ENCODE measurements at regions not wholly inside any gene's neighbourhood (a gene's known extent, or its start where the extent isn't known, plus 50 kb on each side); places are given as distances from the start of the nearest gene placed in this dataset.
"Not testable (repeated sequence)": the region's sequence is repeated elsewhere in the genome, so short reads cannot be mapped to it uniquely, and the experiment has no call there.

DNA sequence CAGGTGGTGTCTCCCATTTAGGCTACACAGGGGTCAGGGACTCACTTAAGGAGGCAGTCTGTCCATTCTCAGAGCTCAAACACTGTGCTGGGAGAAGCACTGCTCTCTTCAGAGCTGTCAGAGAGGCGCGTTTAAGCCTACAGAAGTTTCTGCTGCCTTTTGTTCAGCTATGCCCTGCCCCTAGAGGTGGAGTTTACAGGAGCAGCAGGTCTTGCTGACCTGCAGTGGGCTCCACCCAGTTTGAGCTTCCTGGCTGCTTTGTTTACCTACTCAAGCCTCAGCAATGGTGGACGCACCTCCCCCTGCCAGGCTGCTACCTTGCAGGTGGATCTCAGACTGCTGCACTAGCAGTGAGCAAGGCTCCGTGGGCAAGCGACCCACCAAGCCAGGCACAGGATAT lies 260.1 kb downstream of the MEF2C start:
- DNase-seq; H3K36me3 ChIP-seq (ENCODE audit: control insufficient read depth, insufficient read depth, low read length); H3K4me1 ChIP-seq (ENCODE audit: control insufficient read depth, insufficient read depth, low read length, poor library complexity, severe bottlenecking); H3K27me3 ChIP-seq (replicated peaks; ENCODE audit: control insufficient read depth, insufficient read depth, low read length, poor library complexity, severe bottlenecking); H3K27ac ChIP-seq (ENCODE audit: insufficient read depth, low read length, poor library complexity, severe bottlenecking); H3K4me3 ChIP-seq (ENCODE audit: insufficient read depth, low read depth, low read length, poor library complexity, severe bottlenecking); H3K9me3 ChIP-seq (ENCODE audit: control insufficient read depth, low read length): not testable (repeated sequence)

DNA sequence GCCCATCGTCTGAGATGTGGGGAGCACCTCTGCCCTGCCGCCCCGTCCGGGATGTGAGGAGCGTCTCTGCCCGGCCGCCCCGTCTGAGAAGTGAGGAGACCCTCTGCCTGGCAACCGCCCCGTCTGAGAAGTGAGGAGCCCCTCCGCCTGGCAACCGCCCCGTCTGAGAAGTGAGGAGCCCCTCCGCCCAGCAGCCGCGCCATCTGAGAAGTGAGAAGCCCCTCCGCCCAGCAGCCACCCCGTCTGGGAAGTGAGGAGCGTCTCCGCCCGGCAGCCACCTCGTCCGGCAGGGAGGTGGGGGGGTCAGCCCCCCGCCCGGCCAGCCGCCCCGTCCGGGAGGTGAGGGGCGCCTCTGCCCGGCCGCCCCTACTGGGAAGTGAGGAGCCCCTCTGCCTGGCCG lies 267.2 kb downstream of the MEF2C start:
- not testable (repeated sequence) for DNase-seq; H3K36me3 ChIP-seq (ENCODE audit: control insufficient read depth, insufficient read depth, low read length); H3K4me1 ChIP-seq (ENCODE audit: control insufficient read depth, insufficient read depth, low read length, poor library complexity, severe bottlenecking); H3K4me3 ChIP-seq (ENCODE audit: insufficient read depth, low read depth, low read length, poor library complexity, severe bottlenecking); H3K9me3 ChIP-seq (ENCODE audit: control insufficient read depth, low read length); H3K27me3 ChIP-seq (replicated peaks; ENCODE audit: control insufficient read depth, insufficient read depth, low read length, poor library complexity, severe bottlenecking); H3K27ac ChIP-seq (ENCODE audit: insufficient read depth, low read length, poor library complexity, severe bottlenecking)

DNA sequence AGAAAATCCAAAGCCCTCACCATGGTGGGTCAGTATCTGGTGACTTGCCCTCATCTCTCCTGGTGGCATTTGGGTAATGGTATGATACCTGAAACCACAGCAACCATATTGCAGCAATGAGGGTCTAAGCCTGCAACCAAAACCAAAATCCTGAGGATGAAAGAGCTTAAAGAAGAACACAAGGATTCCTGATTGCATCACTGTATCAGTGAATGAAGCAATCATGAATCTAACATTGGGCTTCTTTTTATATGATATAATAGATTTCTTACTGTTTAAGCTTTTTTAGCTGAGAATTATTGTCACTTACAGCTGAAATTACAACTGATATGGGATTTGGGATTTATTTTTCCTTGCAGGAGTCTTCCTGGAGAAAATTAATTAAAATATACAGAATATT lies 269.9 kb downstream of the MEF2C start:
- H3K4me1 ChIP-seq (ENCODE audit: control insufficient read depth, insufficient read depth, low read length, poor library complexity, severe bottlenecking): no peaks in the 10 kb centered on the region

DNA sequence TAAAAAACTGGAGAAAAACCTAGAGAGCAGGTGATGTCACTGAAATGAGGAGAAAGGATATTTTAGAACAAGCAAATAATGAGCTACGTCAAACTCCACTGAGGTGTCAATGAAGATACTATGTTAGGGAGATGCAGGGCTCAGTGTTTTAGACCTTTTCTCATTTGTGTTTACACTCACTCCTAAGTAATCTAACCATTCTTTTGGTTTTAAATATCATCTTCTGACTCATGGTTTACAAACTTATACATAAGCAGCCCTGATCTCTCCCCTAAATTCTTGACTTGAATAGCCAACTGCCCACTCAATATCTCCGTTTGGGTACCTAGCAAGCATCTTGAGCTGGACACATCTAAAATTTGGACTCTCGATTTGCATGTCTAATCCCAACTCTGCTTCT lies 272.4 kb downstream of the MEF2C start:
- Histone ChIP-seq H3K9me3 (ENCODE audit: control insufficient read depth, low read length) (no peaks in the 10 kb centered on the region), H3K4me3 (ENCODE audit: insufficient read depth, low read depth, low read length, poor library complexity, severe bottlenecking) (no peak overlapping the region)
- DNase-seq: no peak

More for the DNA sequence above, 269.9 kb downstream of the MEF2C start:
- Histone ChIP-seq H3K27me3 (replicated peaks; ENCODE audit: control insufficient read depth, insufficient read depth, low read length, poor library complexity, severe bottlenecking) (no peaks in the 10 kb centered on the region), H3K36me3 (ENCODE audit: control insufficient read depth, insufficient read depth, low read length) (no peaks in the 10 kb centered on the region), H3K9me3 (ENCODE audit: control insufficient read depth, low read length) (no peaks in the 10 kb centered on the region), H3K27ac (ENCODE audit: insufficient read depth, low read length, poor library complexity, severe bottlenecking) (no peak overlapping the region), H3K4me3 (ENCODE audit: insufficient read depth, low read depth, low read length, poor library complexity, severe bottlenecking) (no peak overlapping the region)
- DNase-seq: no peak

DNA sequence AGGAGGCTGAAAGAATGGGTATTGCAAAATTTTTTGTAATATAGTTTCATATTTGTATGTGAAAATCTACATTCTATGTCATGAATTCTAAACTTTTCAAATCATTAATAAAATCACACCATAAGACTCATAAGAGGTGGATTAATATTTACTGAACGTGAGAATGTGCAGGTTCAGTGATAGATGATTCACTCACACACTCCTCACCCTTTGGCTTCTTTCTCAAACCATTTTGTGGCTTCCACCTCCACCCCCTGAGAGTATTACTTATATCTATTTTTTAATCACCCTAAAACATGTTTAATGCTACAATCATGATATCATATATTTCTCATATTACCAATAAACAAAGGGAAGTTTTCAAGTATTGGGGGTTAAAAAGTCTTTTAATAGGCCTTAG lies 275.5 kb downstream of the MEF2C start:
- H3K27me3 ChIP-seq (replicated peaks; ENCODE audit: control insufficient read depth, insufficient read depth, low read length, poor library complexity, severe bottlenecking): no peaks in the 10 kb centered on the region
- H3K9me3 ChIP-seq (ENCODE audit: control insufficient read depth, low read length): no peaks in the 10 kb centered on the region
- H3K4me1 ChIP-seq (ENCODE audit: control insufficient read depth, insufficient read depth, low read length, poor library complexity, severe bottlenecking): no peaks in the 10 kb centered on the region
- no peak for DNase-seq
- H3K36me3 ChIP-seq (ENCODE audit: control insufficient read depth, insufficient read depth, low read length): no peaks in the 10 kb centered on the region
- no peak overlapping the region for H3K27ac ChIP-seq (ENCODE audit: insufficient read depth, low read length, poor library complexity, severe bottlenecking)
- H3K4me3 ChIP-seq (ENCODE audit: insufficient read depth, low read depth, low read length, poor library complexity, severe bottlenecking): no peak overlapping the region

More for the DNA sequence above, 272.4 kb downstream of the MEF2C start:
- no peaks in the 10 kb centered on the region for H3K27me3 ChIP-seq (replicated peaks; ENCODE audit: control insufficient read depth, insufficient read depth, low read length, poor library complexity, severe bottlenecking)
- H3K36me3 ChIP-seq (ENCODE audit: control insufficient read depth, insufficient read depth, low read length): no peaks in the 10 kb centered on the region
- H3K4me1 ChIP-seq (ENCODE audit: control insufficient read depth, insufficient read depth, low read length, poor library complexity, severe bottlenecking): no peaks in the 10 kb centered on the region
- no peak overlapping the region for H3K27ac ChIP-seq (ENCODE audit: insufficient read depth, low read length, poor library complexity, severe bottlenecking)

DNA sequence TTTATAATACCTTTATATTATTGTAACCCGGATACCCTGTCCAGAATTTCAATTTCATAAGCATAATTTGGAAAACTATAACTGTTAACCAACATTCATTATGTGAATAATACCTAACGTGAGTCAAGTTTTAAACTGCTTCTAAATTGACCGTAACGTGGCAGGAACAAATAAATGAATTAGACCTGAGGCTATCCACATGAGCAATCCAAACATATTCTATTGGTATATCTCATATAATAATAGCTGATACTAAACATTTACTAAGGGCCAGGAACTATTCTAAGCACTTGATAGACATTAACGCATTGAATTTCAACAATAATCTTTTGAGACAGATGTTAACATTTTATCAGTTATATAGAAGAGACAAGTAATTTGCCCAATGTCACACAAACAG lies 276.4 kb downstream of the MEF2C start:
- no peaks in the 10 kb centered on the region for H3K4me1 ChIP-seq (ENCODE audit: control insufficient read depth, insufficient read depth, low read length, poor library complexity, severe bottlenecking)
- no peaks in the 10 kb centered on the region for H3K36me3 ChIP-seq (ENCODE audit: control insufficient read depth, insufficient read depth, low read length)
- H3K27ac ChIP-seq (ENCODE audit: insufficient read depth, low read length, poor library complexity, severe bottlenecking): no peak overlapping the region
- H3K4me3 ChIP-seq (ENCODE audit: insufficient read depth, low read depth, low read length, poor library complexity, severe bottlenecking): no peak overlapping the region
- H3K27me3 ChIP-seq (replicated peaks; ENCODE audit: control insufficient read depth, insufficient read depth, low read length, poor library complexity, severe bottlenecking): no peaks in the 10 kb centered on the region
- DNase-seq: no peak
- H3K9me3 ChIP-seq (ENCODE audit: control insufficient read depth, low read length): no peaks in the 10 kb centered on the region

DNA sequence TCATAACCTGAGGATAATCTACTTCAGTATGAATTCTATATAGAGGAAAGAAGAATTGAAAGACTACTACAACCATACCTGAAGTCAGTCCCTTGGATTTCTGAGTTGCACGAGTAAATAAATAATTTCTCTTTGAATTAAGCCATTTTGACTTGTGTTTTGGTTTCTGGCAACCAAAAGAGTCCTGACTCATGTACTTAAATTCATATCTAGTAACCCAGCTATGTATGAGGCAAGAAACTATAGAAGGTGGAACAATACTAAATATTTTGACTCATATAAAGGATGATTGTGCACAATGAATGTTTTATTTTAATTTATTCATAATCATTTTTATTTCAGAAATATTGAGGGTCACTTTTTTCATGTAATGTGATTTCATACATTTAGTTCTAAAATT lies 276.8 kb downstream of the MEF2C start:
- no peak for DNase-seq
- H3K4me3 ChIP-seq (ENCODE audit: insufficient read depth, low read depth, low read length, poor library complexity, severe bottlenecking): no peak overlapping the region
- H3K27ac ChIP-seq (ENCODE audit: insufficient read depth, low read length, poor library complexity, severe bottlenecking): no peak overlapping the region
- no peaks in the 10 kb centered on the region for H3K9me3 ChIP-seq (ENCODE audit: control insufficient read depth, low read length)
- no peaks in the 10 kb centered on the region for H3K36me3 ChIP-seq (ENCODE audit: control insufficient read depth, insufficient read depth, low read length)
- H3K4me1 ChIP-seq (ENCODE audit: control insufficient read depth, insufficient read depth, low read length, poor library complexity, severe bottlenecking): no peaks in the 10 kb centered on the region
- no peaks in the 10 kb centered on the region for H3K27me3 ChIP-seq (replicated peaks; ENCODE audit: control insufficient read depth, insufficient read depth, low read length, poor library complexity, severe bottlenecking)

DNA sequence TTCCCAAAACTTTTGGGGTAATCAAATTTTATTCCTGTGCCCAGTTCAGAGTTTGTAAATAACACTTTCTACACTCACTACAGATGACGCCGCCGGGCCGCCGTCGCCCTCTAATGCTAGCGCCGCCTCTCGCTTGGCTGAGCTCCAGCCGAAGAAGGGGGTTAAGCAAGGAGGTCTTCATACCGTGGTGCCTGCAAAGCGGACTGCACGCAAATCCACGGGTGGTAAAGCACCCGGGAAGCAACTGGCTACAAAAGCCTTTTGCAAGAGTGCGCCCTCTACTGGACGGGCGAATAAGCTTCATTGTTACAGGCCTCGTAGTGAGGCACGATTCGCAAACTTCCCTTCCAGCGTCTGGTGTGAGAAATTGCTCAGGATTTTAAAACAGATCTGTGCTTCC lies 280.4 kb downstream of the MEF2C start:
- H3K4me1 ChIP-seq (ENCODE audit: control insufficient read depth, insufficient read depth, low read length, poor library complexity, severe bottlenecking): no peaks in the 10 kb centered on the region
- H3K27ac ChIP-seq (ENCODE audit: insufficient read depth, low read length, poor library complexity, severe bottlenecking): no peak overlapping the region
- no peak for DNase-seq
- no peaks in the 10 kb centered on the region for H3K27me3 ChIP-seq (replicated peaks; ENCODE audit: control insufficient read depth, insufficient read depth, low read length, poor library complexity, severe bottlenecking)
- H3K4me3 ChIP-seq (ENCODE audit: insufficient read depth, low read depth, low read length, poor library complexity, severe bottlenecking): no peak overlapping the region
- H3K36me3 ChIP-seq (ENCODE audit: control insufficient read depth, insufficient read depth, low read length): no peaks in the 10 kb centered on the region
- H3K9me3 ChIP-seq (ENCODE audit: control insufficient read depth, low read length): no peaks in the 10 kb centered on the region

DNA sequence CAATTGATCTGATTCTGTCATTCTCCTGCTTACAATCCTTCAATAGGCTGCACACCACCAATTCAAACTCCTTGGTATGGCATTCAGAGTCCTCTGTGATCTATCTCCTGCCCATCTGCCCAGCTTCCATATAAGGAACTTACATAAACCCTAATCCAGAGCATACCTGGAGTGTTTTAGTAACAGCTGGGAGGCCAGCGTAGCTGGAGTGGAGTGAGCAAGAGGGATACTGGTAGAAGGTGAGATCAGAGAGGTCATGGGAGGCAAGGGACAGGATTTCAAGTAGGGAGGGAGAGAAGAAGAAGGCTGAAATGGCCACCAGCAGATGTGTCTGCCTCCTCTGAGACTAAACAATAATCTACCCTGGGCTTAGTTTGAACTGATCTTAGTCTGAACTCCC lies 288.5 kb downstream of the MEF2C start:
- H3K4me3 ChIP-seq (ENCODE audit: insufficient read depth, low read depth, low read length, poor library complexity, severe bottlenecking): no peak overlapping the region
- no peaks in the 10 kb centered on the region for H3K9me3 ChIP-seq (ENCODE audit: control insufficient read depth, low read length)
- no peaks in the 10 kb centered on the region for H3K27me3 ChIP-seq (replicated peaks; ENCODE audit: control insufficient read depth, insufficient read depth, low read length, poor library complexity, severe bottlenecking)
- no peaks in the 10 kb centered on the region for H3K4me1 ChIP-seq (ENCODE audit: control insufficient read depth, insufficient read depth, low read length, poor library complexity, severe bottlenecking)
- no peak overlapping the region for H3K27ac ChIP-seq (ENCODE audit: insufficient read depth, low read length, poor library complexity, severe bottlenecking)
- H3K36me3 ChIP-seq (ENCODE audit: control insufficient read depth, insufficient read depth, low read length): no peaks in the 10 kb centered on the region
- no peak for DNase-seq

DNA sequence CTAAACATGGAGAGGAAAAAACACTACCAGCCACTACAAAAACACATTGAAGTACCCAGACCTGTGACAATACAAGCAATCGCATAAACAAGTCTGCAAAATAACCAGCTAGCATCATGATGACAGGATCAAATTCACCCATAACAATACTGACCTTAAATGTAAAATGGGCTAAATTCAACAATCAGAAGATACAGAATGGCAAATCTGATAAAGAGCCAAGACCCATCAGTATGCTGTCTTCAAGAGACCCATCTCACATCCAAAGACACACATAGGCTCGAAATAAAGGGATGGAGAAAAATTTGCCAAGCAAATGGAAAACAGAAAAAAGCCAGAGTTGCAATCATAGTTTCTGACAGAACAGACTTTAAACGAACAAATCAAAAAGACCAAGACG lies 294.4 kb downstream of the MEF2C start:
- Histone ChIP-seq H3K27ac (ENCODE audit: insufficient read depth, low read length, poor library complexity, severe bottlenecking) (no peak overlapping the region), H3K4me3 (ENCODE audit: insufficient read depth, low read depth, low read length, poor library complexity, severe bottlenecking) (no peak overlapping the region), H3K36me3 (ENCODE audit: control insufficient read depth, insufficient read depth, low read length) (no peaks in the 10 kb centered on the region), H3K27me3 (replicated peaks; ENCODE audit: control insufficient read depth, insufficient read depth, low read length, poor library complexity, severe bottlenecking) (no peaks in the 10 kb centered on the region), H3K4me1 (ENCODE audit: control insufficient read depth, insufficient read depth, low read length, poor library complexity, severe bottlenecking) (no peaks in the 10 kb centered on the region), H3K9me3 (ENCODE audit: control insufficient read depth, low read length) (no peaks in the 10 kb centered on the region)
- DNase-seq: no peak

DNA sequence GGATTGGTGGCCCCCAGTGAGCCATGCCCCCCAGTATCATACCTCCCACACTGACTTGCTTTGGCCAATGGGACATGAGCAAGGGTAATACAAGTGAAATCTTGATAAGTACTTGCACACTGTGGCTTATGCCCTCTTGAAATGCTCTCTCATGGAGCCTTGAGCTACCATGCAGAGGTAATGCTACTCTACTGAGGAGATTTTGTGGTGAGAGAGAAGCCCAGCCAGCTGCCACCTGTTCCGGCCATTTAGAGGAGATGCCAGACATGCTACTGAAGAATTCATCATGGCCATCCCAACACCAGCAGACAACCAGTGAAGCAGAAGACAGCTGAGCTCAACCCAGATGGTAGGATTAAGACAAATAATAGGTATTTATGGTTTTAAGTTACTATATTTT lies 299.5 kb downstream of the MEF2C start:
- Histone ChIP-seq H3K27me3 (replicated peaks; ENCODE audit: control insufficient read depth, insufficient read depth, low read length, poor library complexity, severe bottlenecking) (no peaks in the 10 kb centered on the region), H3K4me1 (ENCODE audit: control insufficient read depth, insufficient read depth, low read length, poor library complexity, severe bottlenecking) (no peaks in the 10 kb centered on the region), H3K4me3 (ENCODE audit: insufficient read depth, low read depth, low read length, poor library complexity, severe bottlenecking) (no peak overlapping the region), H3K9me3 (ENCODE audit: control insufficient read depth, low read length) (no peaks in the 10 kb centered on the region), H3K36me3 (ENCODE audit: control insufficient read depth, insufficient read depth, low read length) (no peaks in the 10 kb centered on the region), H3K27ac (ENCODE audit: insufficient read depth, low read length, poor library complexity, severe bottlenecking) (no peak overlapping the region)
- no peak for DNase-seq

Measured in effector memory CD4-positive, alpha-beta T cell (primary cell).